HEK293 (cell line): ENCODE measurements at regions not wholly inside any gene's neighbourhood (a gene's known extent, or its start where the extent isn't known, plus 50 kb on each side); places are given as distances from the start of the nearest gene placed in this dataset.

Experiments
- CTCF ChIA-PET: fragments of 350-600 bp; formaldehyde crosslinking; extraction: SDS; loops from one replicate; lab custom pipeline; 2021; ENCODE audit warnings: antibody characterized with exemption; lab: Yijun Ruan, JAX
- POLR2A ChIA-PET: fragments of 300-600 bp; formaldehyde crosslinking; extraction: SDS; loops from one replicate; lab custom pipeline; 2020; ENCODE audit warnings: antibody characterized with exemption, inconsistent platforms; lab: Yijun Ruan, JAX
- H3K27ac ChIP-seq: fragments of 200-500 bp; sonication (Bioruptor generic); 2 replicates; pipeline ENCODE4 v1.5.1; 2014; ENCODE audit warnings: low read depth, low read length, control low read depth, inconsistent platforms; ENCODE audit errors: extremely low read depth
- H3K36me3 ChIP-seq, 2 experiments: fragments of 200-500 bp in 1 of 2; sonication (Bioruptor generic) in 1 of 2; 1 replicate in 1 of 2; 2 replicates in 1 of 2; pipeline ENCODE4 v1.5.1; 2014 to 2017; ENCODE audit warnings: inconsistent platforms in 2 of 2, low read length in 2 of 2; ENCODE audit not compliant: control insufficient read depth in 2 of 2, insufficient read depth in 1 of 2
- H3K4me1 ChIP-seq: fragments of 200-500 bp; sonication (Bioruptor generic); 2 replicates; pipeline ENCODE4 v1.5.1; 2014; ENCODE audit warnings: mild to moderate bottlenecking, low read length, inconsistent platforms; ENCODE audit not compliant: control insufficient read depth, insufficient read depth
- H3K4me3 ChIP-seq: 2 replicates; pipeline ENCODE4 v1.5.1; 2011; ENCODE audit warnings: low read depth, mild to moderate bottlenecking, control low read depth, low read length, moderate library complexity
- H3K9me3 ChIP-seq: fragments of 200-500 bp; sonication (Bioruptor generic); 2 replicates; pipeline ENCODE4 v1.5.1; 2014; ENCODE audit warnings: low read depth, low read length, inconsistent platforms; ENCODE audit not compliant: control insufficient read depth, insufficient read depth
- SCRT1 ChIP-seq: fragments of 450-650 bp; formaldehyde crosslinking; IDR thresholded peaks from 2 replicates; pipeline ENCODE4 v1.5.1; 2016; ENCODE audit warnings: missing biosample characterization, missing genetic modification characterization, borderline replicate concordance
- ZNF10 ChIP-seq: fragments of 450-650 bp; formaldehyde crosslinking; IDR thresholded peaks from 2 replicates; pipeline ENCODE4 v1.5.1; 2017; ENCODE audit warnings: missing biosample characterization, missing genetic modification characterization
- ZNF112 ChIP-seq: fragments of 450-650 bp; formaldehyde crosslinking; IDR thresholded peaks from 2 replicates; pipeline ENCODE4 v1.5.0; 2017; ENCODE audit warnings: missing biosample characterization, missing genetic modification characterization
- ZNF114 ChIP-seq: fragments of 450-650 bp; formaldehyde crosslinking; IDR thresholded peaks from 2 replicates; pipeline ENCODE4 v1.5.0; 2017; ENCODE audit warnings: missing biosample characterization, missing genetic modification characterization
- ZNF140 ChIP-seq: fragments of 450-650 bp; formaldehyde crosslinking; IDR thresholded peaks from 2 replicates; pipeline ENCODE4 v1.5.1; 2016; ENCODE audit warnings: missing biosample characterization, missing genetic modification characterization
- ZNF169 ChIP-seq: fragments of 450-650 bp; formaldehyde crosslinking; IDR thresholded peaks from 2 replicates; pipeline ENCODE4 v1.5.1; 2016; ENCODE audit warnings: missing biosample characterization, missing genetic modification characterization
- ZNF292 ChIP-seq: fragments of 450-650 bp; formaldehyde crosslinking; IDR thresholded peaks from 2 replicates; pipeline ENCODE4 v1.5.1; 2016; ENCODE audit warnings: low read depth, missing biosample characterization, missing genetic modification characterization, borderline replicate concordance
- ZNF48 ChIP-seq: fragments of 450-650 bp; formaldehyde crosslinking; IDR thresholded peaks from 2 replicates; pipeline ENCODE4 v1.5.1; 2016; ENCODE audit warnings: missing biosample characterization, missing genetic modification characterization
- ZNF529 ChIP-seq: fragments of 450-650 bp; formaldehyde crosslinking; IDR thresholded peaks from 2 replicates; pipeline ENCODE4 v1.5.1; 2017; ENCODE audit warnings: missing genetic modification characterization, missing biosample characterization; ENCODE audit not compliant: insufficient replicate concordance
- ZNF707 ChIP-seq: fragments of 450-650 bp; formaldehyde crosslinking; IDR thresholded peaks from 2 replicates; pipeline ENCODE4 v1.5.1; 2016; ENCODE audit warnings: missing biosample characterization, missing genetic modification characterization
- ZNF747 ChIP-seq: fragments of 450-650 bp; formaldehyde crosslinking; IDR thresholded peaks from 2 replicates; pipeline ENCODE4 v1.5.1; 2016; ENCODE audit warnings: missing biosample characterization, missing genetic modification characterization
- TF ChIP-seq, protein P1 (sequence below): fragments of 450-650 bp; formaldehyde crosslinking; conservative IDR thresholded peaks from 2 replicates; pipeline ENCODE4 v1.5.1; 2016; ENCODE audit warnings: low read depth, missing biosample characterization, missing genetic modification characterization
- TF ChIP-seq, protein P2 (sequence below): fragments of 450-650 bp; formaldehyde crosslinking; conservative IDR thresholded peaks from 2 replicates; pipeline ENCODE4 v1.5.1; 2016; ENCODE audit warnings: low read depth, missing biosample characterization, missing genetic modification characterization
- TF ChIP-seq, protein P3 (sequence below): fragments of 450-650 bp; formaldehyde crosslinking; IDR thresholded peaks from 2 replicates; pipeline ENCODE4 v1.5.1; 2016; ENCODE audit warnings: missing biosample characterization, missing genetic modification characterization
- TF ChIP-seq, protein P4 (sequence below): fragments of 450-650 bp; formaldehyde crosslinking; IDR thresholded peaks from 2 replicates; pipeline ENCODE4 v1.5.1; 2016; ENCODE audit warnings: missing biosample characterization, missing genetic modification characterization
- TF ChIP-seq, protein P5 (sequence below): fragments of 450-650 bp; formaldehyde crosslinking; IDR thresholded peaks from 2 replicates; pipeline ENCODE4 v1.5.1; 2016; ENCODE audit warnings: missing biosample characterization, missing genetic modification characterization

DNA sequence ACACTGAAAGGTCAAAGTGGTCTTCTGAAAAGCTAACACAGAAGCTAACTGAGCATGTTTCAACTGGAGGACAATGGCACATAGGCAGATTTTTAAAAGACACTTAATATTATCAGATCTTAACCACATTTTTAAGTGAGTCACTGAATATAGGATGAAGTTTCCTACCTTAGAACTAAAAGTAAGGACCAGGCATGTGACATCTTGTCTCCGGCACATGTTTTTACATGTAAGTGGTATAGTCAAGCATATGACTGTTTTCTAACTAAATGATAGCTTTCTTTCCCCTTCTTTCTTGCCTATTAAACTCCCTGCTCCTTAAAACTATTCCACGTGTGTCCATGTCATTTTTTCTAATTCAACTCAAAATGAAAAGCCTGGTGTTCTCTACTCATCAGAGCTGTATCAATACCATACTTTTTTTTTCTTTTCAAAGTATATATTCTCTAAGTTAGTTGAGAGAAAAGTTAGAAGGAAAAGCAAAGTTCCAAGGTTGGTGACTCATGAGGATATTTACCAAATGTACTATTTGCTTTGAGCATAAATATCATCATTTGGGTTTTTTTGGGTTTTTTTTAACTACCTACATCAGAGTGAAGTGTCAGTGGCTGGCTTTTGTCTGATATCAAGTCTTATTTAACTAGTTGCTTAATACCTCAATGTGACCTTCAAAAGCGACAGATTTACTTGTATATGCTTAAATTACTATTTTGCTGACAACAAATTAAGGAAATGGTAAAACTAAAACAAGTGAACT lies 127.5 kb downstream of the CRPPA start:
- TF ChIP-seq ZNF292: no peak
- TF ChIP-seq, protein P1, sequence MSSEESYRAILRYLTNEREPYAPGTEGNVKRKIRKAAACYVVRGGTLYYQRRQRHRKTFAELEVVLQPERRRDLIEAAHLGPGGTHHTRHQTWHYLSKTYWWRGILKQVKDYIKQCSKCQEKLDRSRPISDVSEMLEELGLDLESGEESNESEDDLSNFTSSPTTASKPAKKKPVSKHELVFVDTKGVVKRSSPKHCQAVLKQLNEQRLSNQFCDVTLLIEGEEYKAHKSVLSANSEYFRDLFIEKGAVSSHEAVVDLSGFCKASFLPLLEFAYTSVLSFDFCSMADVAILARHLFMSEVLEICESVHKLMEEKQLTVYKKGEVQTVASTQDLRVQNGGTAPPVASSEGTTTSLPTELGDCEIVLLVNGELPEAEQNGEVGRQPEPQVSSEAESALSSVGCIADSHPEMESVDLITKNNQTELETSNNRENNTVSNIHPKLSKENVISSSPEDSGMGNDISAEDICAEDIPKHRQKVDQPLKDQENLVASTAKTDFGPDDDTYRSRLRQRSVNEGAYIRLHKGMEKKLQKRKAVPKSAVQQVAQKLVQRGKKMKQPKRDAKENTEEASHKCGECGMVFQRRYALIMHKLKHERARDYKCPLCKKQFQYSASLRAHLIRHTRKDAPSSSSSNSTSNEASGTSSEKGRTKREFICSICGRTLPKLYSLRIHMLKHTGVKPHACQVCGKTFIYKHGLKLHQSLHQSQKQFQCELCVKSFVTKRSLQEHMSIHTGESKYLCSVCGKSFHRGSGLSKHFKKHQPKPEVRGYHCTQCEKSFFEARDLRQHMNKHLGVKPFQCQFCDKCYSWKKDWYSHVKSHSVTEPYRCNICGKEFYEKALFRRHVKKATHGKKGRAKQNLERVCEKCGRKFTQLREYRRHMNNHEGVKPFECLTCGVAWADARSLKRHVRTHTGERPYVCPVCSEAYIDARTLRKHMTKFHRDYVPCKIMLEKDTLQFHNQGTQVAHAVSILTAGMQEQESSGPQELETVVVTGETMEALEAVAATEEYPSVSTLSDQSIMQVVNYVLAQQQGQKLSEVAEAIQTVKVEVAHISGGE: no peak
- TF ChIP-seq ZNF140 (tag by site-specific recombination): no peak
- TF ChIP-seq ZNF114 (tag by site-specific recombination): no peak
- TF ChIP-seq, protein P2, sequence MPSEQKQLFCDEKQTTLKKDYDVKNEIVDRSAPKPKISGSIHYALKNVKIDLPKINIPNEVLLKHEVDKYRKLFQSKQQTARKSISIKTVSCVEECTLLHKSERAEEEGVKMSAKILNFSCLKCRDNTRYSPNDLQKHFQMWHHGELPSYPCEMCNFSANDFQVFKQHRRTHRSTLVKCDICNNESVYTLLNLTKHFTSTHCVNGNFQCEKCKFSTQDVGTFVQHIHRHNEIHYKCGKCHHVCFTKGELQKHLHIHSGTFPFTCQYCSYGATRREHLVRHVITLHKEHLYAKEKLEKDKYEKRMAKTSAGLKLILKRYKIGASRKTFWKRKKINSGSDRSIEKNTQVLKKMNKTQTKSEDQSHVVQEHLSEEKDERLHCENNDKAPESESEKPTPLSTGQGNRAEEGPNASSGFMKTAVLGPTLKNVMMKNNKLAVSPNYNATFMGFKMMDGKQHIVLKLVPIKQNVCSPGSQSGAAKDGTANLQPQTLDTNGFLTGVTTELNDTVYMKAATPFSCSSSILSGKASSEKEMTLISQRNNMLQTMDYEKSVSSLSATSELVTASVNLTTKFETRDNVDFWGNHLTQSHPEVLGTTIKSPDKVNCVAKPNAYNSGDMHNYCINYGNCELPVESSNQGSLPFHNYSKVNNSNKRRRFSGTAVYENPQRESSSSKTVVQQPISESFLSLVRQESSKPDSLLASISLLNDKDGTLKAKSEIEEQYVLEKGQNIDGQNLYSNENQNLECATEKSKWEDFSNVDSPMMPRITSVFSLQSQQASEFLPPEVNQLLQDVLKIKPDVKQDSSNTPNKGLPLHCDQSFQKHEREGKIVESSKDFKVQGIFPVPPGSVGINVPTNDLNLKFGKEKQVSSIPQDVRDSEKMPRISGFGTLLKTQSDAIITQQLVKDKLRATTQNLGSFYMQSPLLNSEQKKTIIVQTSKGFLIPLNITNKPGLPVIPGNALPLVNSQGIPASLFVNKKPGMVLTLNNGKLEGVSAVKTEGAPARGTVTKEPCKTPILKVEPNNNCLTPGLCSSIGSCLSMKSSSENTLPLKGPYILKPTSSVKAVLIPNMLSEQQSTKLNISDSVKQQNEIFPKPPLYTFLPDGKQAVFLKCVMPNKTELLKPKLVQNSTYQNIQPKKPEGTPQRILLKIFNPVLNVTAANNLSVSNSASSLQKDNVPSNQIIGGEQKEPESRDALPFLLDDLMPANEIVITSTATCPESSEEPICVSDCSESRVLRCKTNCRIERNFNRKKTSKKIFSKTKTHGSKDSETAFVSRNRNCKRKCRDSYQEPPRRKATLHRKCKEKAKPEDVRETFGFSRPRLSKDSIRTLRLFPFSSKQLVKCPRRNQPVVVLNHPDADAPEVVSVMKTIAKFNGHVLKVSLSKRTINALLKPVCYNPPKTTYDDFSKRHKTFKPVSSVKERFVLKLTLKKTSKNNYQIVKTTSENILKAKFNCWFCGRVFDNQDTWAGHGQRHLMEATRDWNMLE (tag by site-specific recombination): no peak
- TF ChIP-seq ZNF48 (tag by site-specific recombination): no peak
- TF ChIP-seq ZNF10 (tag by site-specific recombination): no peak
- TF ChIP-seq, protein P3, sequence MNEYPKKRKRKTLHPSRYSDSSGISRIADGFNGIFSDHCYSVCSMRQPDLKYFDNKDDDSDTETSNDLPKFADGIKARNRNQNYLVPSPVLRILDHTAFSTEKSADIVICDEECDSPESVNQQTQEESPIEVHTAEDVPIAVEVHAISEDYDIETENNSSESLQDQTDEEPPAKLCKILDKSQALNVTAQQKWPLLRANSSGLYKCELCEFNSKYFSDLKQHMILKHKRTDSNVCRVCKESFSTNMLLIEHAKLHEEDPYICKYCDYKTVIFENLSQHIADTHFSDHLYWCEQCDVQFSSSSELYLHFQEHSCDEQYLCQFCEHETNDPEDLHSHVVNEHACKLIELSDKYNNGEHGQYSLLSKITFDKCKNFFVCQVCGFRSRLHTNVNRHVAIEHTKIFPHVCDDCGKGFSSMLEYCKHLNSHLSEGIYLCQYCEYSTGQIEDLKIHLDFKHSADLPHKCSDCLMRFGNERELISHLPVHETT (tag by site-specific recombination): no peak
- no peaks in the 10 kb centered on the region for H3K4me1 ChIP-seq
- no peak overlapping the region for H3K4me3 ChIP-seq
- H3K27ac ChIP-seq: no peak overlapping the region
- CTCF ChIA-PET: interaction anchor here (0.6 kb wide), 1 partner anchor 32 kb away, joined by 4 read pairs; no protein-coding TSS in a partner anchor
- H3K9me3 ChIP-seq: no peaks in the 10 kb centered on the region
- POLR2A ChIA-PET: no interaction called here
- no peaks in the 10 kb centered on the region for H3K36me3 ChIP-seq

DNA sequence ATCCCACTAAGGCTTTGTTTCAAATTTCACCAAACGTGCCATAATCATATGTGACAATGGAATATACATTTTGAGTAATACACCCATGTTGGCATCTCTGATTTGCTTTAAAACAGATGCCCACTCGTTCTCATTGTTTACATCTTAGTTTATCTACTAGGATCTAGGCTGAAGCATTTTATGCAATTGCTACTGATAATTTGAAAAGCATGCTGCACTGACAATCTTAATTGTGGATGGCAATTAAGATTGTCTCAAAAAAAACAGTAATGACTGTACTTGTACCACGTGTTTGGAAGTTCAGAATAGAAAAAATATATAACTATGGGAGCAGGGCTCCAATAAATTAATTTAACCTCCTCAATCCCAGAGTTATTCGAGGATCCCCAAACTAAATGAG lies 136.8 kb downstream of the CRPPA start:
- CTCF ChIA-PET: interaction anchor here (0.6 kb wide), 1 partner anchor 71 kb away, joined by 3 read pairs; no protein-coding TSS in a partner anchor
- H3K36me3 ChIP-seq: no peaks in the 10 kb centered on the region
- POLR2A ChIA-PET: no interaction called here
- no peak for TF ChIP-seq ZNF529
- TF ChIP-seq, all 188 proteins: peak for 0
- H3K9me3 ChIP-seq: no peaks in the 10 kb centered on the region
- no peaks in the 10 kb centered on the region for H3K4me1 ChIP-seq
- H3K27ac ChIP-seq: no peak overlapping the region
- H3K4me3 ChIP-seq: no peak overlapping the region

DNA sequence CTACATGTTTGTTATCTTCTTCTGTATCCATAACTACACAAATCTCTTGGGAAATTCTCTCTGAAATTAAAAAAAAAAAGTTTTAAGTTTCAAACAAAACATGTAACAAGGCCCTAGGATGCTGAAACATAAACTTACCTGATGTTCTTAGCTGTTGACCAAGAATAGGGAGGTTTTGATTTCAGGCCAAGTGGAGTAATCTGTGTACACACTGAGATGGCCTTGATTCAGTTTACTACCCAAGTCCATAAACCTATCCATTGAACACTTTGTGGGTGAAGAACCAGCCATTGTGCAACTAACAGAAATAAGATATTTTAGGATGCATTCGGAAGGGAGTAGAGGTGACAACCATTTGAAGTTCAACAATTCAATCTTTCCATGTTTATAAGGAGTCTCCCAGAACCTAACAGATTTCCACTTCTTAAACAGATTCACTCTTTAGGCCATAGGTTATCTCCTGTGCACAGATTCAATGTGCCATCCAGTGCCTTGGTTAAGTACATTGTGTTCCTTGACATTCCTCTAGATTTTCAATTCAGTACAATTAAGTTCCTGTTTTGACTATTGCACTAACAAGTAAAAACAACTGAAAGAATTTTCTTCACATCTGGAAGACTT lies 143.1 kb downstream of the CRPPA start:
- ChIA-PET POLR2A (no interaction called here), CTCF (interaction anchor here (0.7 kb wide), 2 partner anchors 24 to 541 kb away, joined by 3 to 4 read pairs; no protein-coding TSS in a partner anchor)
- no peaks in the 10 kb centered on the region for H3K9me3 ChIP-seq

More for the DNA sequence above, 143.1 kb downstream of the CRPPA start:
- TF ChIP-seq ZNF707 (tag by site-specific recombination) (no peak), ZNF747 (tag by site-specific recombination) (no peak), ZNF112 (tag by site-specific recombination) (no peak), SCRT1 (no peak), ZNF169 (tag by site-specific recombination) (no peak)
- TF ChIP-seq, protein P4, sequence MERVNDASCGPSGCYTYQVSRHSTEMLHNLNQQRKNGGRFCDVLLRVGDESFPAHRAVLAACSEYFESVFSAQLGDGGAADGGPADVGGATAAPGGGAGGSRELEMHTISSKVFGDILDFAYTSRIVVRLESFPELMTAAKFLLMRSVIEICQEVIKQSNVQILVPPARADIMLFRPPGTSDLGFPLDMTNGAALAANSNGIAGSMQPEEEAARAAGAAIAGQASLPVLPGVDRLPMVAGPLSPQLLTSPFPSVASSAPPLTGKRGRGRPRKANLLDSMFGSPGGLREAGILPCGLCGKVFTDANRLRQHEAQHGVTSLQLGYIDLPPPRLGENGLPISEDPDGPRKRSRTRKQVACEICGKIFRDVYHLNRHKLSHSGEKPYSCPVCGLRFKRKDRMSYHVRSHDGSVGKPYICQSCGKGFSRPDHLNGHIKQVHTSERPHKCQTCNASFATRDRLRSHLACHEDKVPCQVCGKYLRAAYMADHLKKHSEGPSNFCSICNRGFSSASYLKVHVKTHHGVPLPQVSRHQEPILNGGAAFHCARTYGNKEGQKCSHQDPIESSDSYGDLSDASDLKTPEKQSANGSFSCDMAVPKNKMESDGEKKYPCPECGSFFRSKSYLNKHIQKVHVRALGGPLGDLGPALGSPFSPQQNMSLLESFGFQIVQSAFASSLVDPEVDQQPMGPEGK (tag by site-specific recombination): no peak
- TF ChIP-seq, protein P5, sequence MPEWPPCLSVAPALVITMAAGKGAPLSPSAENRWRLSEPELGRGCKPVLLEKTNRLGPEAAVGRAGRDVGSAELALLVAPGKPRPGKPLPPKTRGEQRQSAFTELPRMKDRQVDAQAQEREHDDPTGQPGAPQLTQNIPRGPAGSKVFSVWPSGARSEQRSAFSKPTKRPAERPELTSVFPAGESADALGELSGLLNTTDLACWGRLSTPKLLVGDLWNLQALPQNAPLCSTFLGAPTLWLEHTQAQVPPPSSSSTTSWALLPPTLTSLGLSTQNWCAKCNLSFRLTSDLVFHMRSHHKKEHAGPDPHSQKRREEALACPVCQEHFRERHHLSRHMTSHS (tag by site-specific recombination): no peak
- TF ChIP-seq, all 188 proteins: peak for 0
- Histone ChIP-seq H3K4me1 (no peaks in the 10 kb centered on the region), H3K4me3 (no peak overlapping the region), H3K27ac (no peak overlapping the region), H3K36me3 (no peaks in the 10 kb centered on the region)
